ENCODE measurements at regions not wholly inside any gene's neighbourhood (a gene's known extent, or its start where the extent isn't known, plus 50 kb on each side); places are given as distances from the start of the nearest gene placed in this dataset.

- Histone ChIP-seq H3K4me3 (IDR thresholded peaks at IDR 0.05; ENCODE audit: insufficient read depth, low read depth, low read length) (no peak overlapping the region), H3K9ac (no peak overlapping the region), H3K27ac (no peak overlapping the region), H4K20me1 (ENCODE audit: insufficient read depth) (no peaks in the 10 kb centered on the region), H3K36me3 (ENCODE audit: insufficient read depth) (no peaks in the 10 kb centered on the region), H3K4me1 (ENCODE audit: low read depth, poor library complexity, severe bottlenecking) (no peaks in the 10 kb centered on the region), H3K79me2 (ENCODE audit: insufficient read depth, low read depth) (no peaks in the 10 kb centered on the region), H3K27me3 (ENCODE audit: insufficient read depth, low read depth) (no peaks in the 10 kb centered on the region), H3K4me2 (no peak overlapping the region), H2AFZ (ENCODE audit: low read depth) (no peak overlapping the region)
- TF ChIP-seq CTCF (conservative IDR thresholded peaks at IDR 0.05; ENCODE audit: low read depth, low read length): no peak
These were observed 295.7 kb downstream of the CDC5L start for GRCh38 chr6:44682987-44683779.

GRCh38 chr6:44685213-44685612, 297.7 kb downstream of the CDC5L start:
- Histone ChIP-seq H2AFZ (ENCODE audit: low read depth) (no peak overlapping the region), H3K36me3 (ENCODE audit: insufficient read depth) (no peaks in the 10 kb centered on the region), H4K20me1 (ENCODE audit: insufficient read depth) (no peaks in the 10 kb centered on the region), H3K27me3 (ENCODE audit: insufficient read depth, low read depth) (no peaks in the 10 kb centered on the region), H3K4me2 (no peak overlapping the region), H3K79me2 (ENCODE audit: insufficient read depth, low read depth) (no peaks in the 10 kb centered on the region), H3K9ac (no peak overlapping the region), H3K27ac (no peak overlapping the region), H3K4me3 (IDR thresholded peaks at IDR 0.05; ENCODE audit: insufficient read depth, low read depth, low read length) (no peak overlapping the region), H3K4me1 (ENCODE audit: low read depth, poor library complexity, severe bottlenecking) (no peaks in the 10 kb centered on the region)
- TF ChIP-seq CTCF (conservative IDR thresholded peaks at IDR 0.05; ENCODE audit: low read depth, low read length): no peak

GRCh38 chr6:44696099-44696498, 308.6 kb downstream of the CDC5L start:
- no peak overlapping the region for H3K4me3 ChIP-seq (IDR thresholded peaks at IDR 0.05; ENCODE audit: insufficient read depth, low read depth, low read length)
- TF ChIP-seq CTCF (conservative IDR thresholded peaks at IDR 0.05; ENCODE audit: low read depth, low read length): no peak
- no peaks in the 10 kb centered on the region for H3K27me3 ChIP-seq (ENCODE audit: insufficient read depth, low read depth)
- H3K9ac ChIP-seq: no peak overlapping the region
- H4K20me1 ChIP-seq (ENCODE audit: insufficient read depth): no peaks in the 10 kb centered on the region
- no peaks in the 10 kb centered on the region for H3K36me3 ChIP-seq (ENCODE audit: insufficient read depth)
- H3K4me1 ChIP-seq (ENCODE audit: low read depth, poor library complexity, severe bottlenecking): peaks cover 12% of the 10 kb centered on the region
- H3K27ac ChIP-seq: no peak overlapping the region
- no peak overlapping the region for H3K4me2 ChIP-seq
- H3K79me2 ChIP-seq (ENCODE audit: insufficient read depth, low read depth): no peaks in the 10 kb centered on the region
- no peak overlapping the region for H2AFZ ChIP-seq (ENCODE audit: low read depth)

GRCh38 chr6:44696686-44697085, 309.2 kb downstream of the CDC5L start:
- no peak overlapping the region for H3K9ac ChIP-seq
- no peak overlapping the region for H3K4me3 ChIP-seq (IDR thresholded peaks at IDR 0.05; ENCODE audit: insufficient read depth, low read depth, low read length)
- H2AFZ ChIP-seq (ENCODE audit: low read depth): no peak overlapping the region
- no peak for TF ChIP-seq CTCF (conservative IDR thresholded peaks at IDR 0.05; ENCODE audit: low read depth, low read length)
- H3K27me3 ChIP-seq (ENCODE audit: insufficient read depth, low read depth): no peaks in the 10 kb centered on the region
- no peaks in the 10 kb centered on the region for H3K79me2 ChIP-seq (ENCODE audit: insufficient read depth, low read depth)
- no peak overlapping the region for H3K27ac ChIP-seq
- H4K20me1 ChIP-seq (ENCODE audit: insufficient read depth): no peaks in the 10 kb centered on the region
- no peak overlapping the region for H3K4me2 ChIP-seq
- peaks cover 12% of the 10 kb centered on the region for H3K4me1 ChIP-seq (ENCODE audit: low read depth, poor library complexity, severe bottlenecking)
- no peaks in the 10 kb centered on the region for H3K36me3 ChIP-seq (ENCODE audit: insufficient read depth)

All from KMS-11 (cell line).